Suprapubic skin (tissue), 4 donors: ENCODE measurements at regions not wholly inside any gene's neighbourhood (a gene's known extent, or its start where the extent isn't known, plus 50 kb on each side); places are given as distances from the start of the nearest gene placed in this dataset.
"Not testable (repeated sequence)": the region's sequence is repeated elsewhere in the genome, so short reads cannot be mapped to it uniquely, and the experiment has no call there.

Experiments used
- DNase-seq, 2 donors: peaks; one replicate each; pipeline ENCODE4 v3.0.0-alpha.2; 2019; ENCODE audit warnings: low spot score in 2 of 2
- H3K27ac ChIP-seq: fragments of 200-600 bp; sonication (generic); one replicate; pipeline ENCODE4 v1.5.1; 2019
- H3K27me3 ChIP-seq: fragments of 200-600 bp; sonication (generic); one replicate; pipeline ENCODE4 v1.5.1; 2019
- H3K36me3 ChIP-seq: fragments of 200-600 bp; sonication (generic); one replicate; pipeline ENCODE4 v1.5.1; 2019
- H3K4me1 ChIP-seq: fragments of 200-600 bp; sonication (generic); one replicate; pipeline ENCODE4 v1.5.1; 2019
- H3K4me3 ChIP-seq: fragments of 200-600 bp; sonication (generic); one replicate; pipeline ENCODE4 v1.5.1; 2019; ENCODE audit warnings: mild to moderate bottlenecking
- H3K9me3 ChIP-seq: fragments of 200-600 bp; sonication (generic); one replicate; pipeline ENCODE4 v1.5.1; 2019
- EP300 ChIP-seq: sonication (generic); formaldehyde crosslinking; IDR thresholded peaks from one replicate; pipeline ENCODE4 v1.6.1; 2017; ENCODE audit warnings: antibody characterized with exemption
- POLR2A ChIP-seq, 2 donors: fragments of 450-650 bp; IDR thresholded peaks; one replicate each; pipeline ENCODE4 v1.6.1; 2017; ENCODE audit warnings: antibody characterized with exemption in 2 of 2, mild to moderate bottlenecking in 2 of 2, moderate library complexity in 2 of 2
- POLR2AphosphoS5 ChIP-seq, 3 donors: sonication (generic); formaldehyde crosslinking; IDR thresholded peaks; one replicate each; pipeline ENCODE4 v1.6.1; 2017; ENCODE audit warnings: antibody characterized with exemption in 3 of 3
- WGBS: methylation state at CpG from one replicate; pipeline ENCODE4 v1.1.5; 2018; 5-methylcytosine and 5-hydroxymethylcytosine counted together
- TF ChIP-seq, protein P1 (sequence below), 2 donors: fragments of 200-600 bp in 1 of 2; fragments of 450-650 bp in 1 of 2; sonication (generic) in 1 of 2; IDR thresholded peaks; one replicate each; pipeline ENCODE4 v1.5.1; 2016 to 2019; ENCODE audit warnings: antibody characterized with exemption in 2 of 2, mild to moderate bottlenecking in 1 of 2, moderate library complexity in 1 of 2

DNA sequence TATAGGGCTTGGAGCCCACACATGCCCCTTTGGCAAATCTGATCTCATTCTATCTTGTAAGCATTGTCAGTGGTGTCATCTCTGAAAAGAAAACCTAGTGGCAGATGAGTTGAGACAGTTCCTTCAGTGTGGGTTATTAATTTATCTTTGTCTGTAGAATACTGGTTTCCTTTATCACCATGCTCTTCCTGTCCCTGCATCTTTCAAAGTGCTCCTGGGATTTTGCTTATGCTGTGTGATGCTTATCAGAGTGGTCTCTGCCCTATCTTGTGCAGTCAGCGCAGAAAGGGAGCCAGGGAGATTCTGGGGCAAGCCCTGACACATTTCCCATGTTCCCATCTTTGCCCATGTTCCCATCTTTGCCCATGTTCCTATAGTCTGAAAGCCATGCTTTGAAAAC is 402.9 kb downstream of the RWDD3 start:
- Histone ChIP-seq H3K9me3 (no peaks in the 10 kb centered on the region), H3K36me3 (no peaks in the 10 kb centered on the region), H3K27ac (no peak overlapping the region), H3K4me3 (no peak overlapping the region), H3K4me1 (no peaks in the 10 kb centered on the region), H3K27me3 (no peaks in the 10 kb centered on the region)
- TF ChIP-seq, protein P1, sequence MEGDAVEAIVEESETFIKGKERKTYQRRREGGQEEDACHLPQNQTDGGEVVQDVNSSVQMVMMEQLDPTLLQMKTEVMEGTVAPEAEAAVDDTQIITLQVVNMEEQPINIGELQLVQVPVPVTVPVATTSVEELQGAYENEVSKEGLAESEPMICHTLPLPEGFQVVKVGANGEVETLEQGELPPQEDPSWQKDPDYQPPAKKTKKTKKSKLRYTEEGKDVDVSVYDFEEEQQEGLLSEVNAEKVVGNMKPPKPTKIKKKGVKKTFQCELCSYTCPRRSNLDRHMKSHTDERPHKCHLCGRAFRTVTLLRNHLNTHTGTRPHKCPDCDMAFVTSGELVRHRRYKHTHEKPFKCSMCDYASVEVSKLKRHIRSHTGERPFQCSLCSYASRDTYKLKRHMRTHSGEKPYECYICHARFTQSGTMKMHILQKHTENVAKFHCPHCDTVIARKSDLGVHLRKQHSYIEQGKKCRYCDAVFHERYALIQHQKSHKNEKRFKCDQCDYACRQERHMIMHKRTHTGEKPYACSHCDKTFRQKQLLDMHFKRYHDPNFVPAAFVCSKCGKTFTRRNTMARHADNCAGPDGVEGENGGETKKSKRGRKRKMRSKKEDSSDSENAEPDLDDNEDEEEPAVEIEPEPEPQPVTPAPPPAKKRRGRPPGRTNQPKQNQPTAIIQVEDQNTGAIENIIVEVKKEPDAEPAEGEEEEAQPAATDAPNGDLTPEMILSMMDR (IDR thresholded peaks at IDR 0.05) = no peak
- TF ChIP-seq POLR2AphosphoS5 (IDR thresholded peaks at IDR 0.05) (no peak), POLR2A (IDR thresholded peaks at IDR 0.05) (no peak), EP300 (no peak)
- no peak for DNase-seq
- whole genome bisulfite sequencing = 33% methylated on average over 1 of the region's 1 CpG

DNA sequence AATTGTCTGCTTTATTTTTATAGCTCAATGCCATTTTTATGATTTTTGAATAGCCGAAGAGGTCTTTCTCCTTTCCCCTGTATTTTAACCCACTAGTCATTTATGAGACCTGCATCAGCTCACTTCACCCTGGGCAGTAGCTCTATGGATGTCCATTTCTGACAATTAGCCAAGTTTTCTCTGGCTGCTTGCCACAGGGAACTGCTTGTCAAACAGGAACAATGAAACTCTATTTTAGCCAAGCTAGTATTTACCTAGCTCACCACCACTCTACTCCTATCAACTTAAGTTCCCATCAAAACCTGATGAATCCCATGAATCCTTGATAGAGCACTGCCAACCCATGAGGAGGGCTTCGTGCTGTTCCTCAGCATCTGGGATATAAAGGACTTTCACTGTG is 406.7 kb downstream of the RWDD3 start:
- TF ChIP-seq POLR2A (IDR thresholded peaks at IDR 0.05) (no peak), POLR2AphosphoS5 (IDR thresholded peaks at IDR 0.05) (no peak), EP300 (no peak)
- TF ChIP-seq, protein P1 (IDR thresholded peaks at IDR 0.05) = no peak
- Histone ChIP-seq H3K27ac (no peak overlapping the region), H3K9me3 (no peaks in the 10 kb centered on the region), H3K36me3 (no peaks in the 10 kb centered on the region), H3K4me1 (no peaks in the 10 kb centered on the region), H3K4me3 (no peak overlapping the region), H3K27me3 (no peaks in the 10 kb centered on the region)
- no peak for DNase-seq
- WGBS = 56% methylated on average over 2 of the region's 2 CpGs

DNA sequence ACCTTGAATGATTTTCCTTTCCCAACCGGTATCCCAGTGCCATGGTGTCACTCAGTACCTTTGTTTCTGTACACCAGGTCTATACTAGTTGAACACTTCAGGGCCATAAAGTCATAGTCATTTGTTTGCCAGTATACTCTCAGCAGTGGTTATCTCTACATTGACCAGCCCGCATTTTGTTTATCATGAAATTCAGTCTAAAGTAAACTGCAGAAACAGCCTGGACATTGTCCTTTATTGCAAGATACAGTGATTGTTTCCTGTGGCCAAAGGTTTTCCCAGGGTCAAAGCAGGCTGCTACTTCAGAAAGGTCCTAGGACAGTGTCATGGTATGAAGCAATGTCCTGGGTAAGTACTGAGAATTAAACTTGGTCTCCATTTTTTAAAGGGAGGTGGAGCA is 407.4 kb downstream of the RWDD3 start:
- Histone ChIP-seq H3K4me1 (no peaks in the 10 kb centered on the region), H3K4me3 (no peak overlapping the region), H3K27ac (no peak overlapping the region), H3K27me3 (no peaks in the 10 kb centered on the region), H3K36me3 (no peaks in the 10 kb centered on the region), H3K9me3 (no peaks in the 10 kb centered on the region)
- no peak for DNase-seq
- 91% methylated on average over 2 of the region's 2 CpGs for WGBS
- TF ChIP-seq POLR2A (IDR thresholded peaks at IDR 0.05) = no peak
- no peak for TF ChIP-seq POLR2AphosphoS5 (IDR thresholded peaks at IDR 0.05)
- TF ChIP-seq, protein P1 (IDR thresholded peaks at IDR 0.05) = no peak
- TF ChIP-seq EP300 = no peak

DNA sequence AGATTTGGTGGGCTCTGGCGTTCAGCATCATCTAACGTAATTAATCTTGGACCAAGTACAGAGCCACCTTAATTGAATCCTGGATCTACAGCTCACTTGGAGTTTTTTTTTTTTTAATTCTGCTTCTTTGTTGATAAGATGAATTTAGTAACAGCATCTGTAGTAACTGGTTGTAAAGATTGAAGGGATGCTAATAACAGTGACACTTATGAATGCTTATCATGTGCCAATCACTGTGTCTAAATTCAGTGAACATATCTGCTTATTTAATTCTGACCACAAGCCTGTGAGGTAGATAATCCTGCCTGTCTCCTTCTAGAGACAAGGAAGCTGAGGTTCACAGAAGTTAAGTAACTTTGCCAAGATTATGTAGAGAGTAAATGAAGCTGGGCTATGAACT is 408.0 kb downstream of the RWDD3 start:
- WGBS = 79% methylated on average over 2 of the region's 2 CpGs
- no peak for DNase-seq
- TF ChIP-seq POLR2A (IDR thresholded peaks at IDR 0.05) (no peak), EP300 (no peak), POLR2AphosphoS5 (IDR thresholded peaks at IDR 0.05) (no peak)
- TF ChIP-seq, protein P1 (IDR thresholded peaks at IDR 0.05) = no peak
- Histone ChIP-seq H3K36me3 (no peaks in the 10 kb centered on the region), H3K4me1 (no peaks in the 10 kb centered on the region), H3K4me3 (no peak overlapping the region), H3K27ac (no peak overlapping the region), H3K9me3 (no peaks in the 10 kb centered on the region), H3K27me3 (no peaks in the 10 kb centered on the region)

DNA sequence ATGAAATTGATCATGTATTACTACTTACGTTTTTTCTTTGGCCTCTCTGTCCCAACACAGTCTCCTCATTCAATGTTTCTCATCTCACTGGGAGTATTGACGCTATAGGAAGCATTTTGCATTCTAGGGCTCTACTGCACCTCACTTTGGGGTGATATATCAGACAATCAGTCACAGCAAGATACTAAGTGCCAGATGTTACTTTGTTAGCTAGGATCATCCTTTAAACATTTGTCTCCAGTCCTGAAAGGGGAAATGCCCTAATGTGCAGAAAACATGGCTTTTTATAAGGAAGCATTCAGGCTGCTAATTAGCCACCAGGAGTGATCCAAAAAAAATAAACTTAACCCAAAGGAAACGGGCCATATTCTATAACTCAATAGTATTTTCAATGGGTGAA is 409.1 kb downstream of the RWDD3 start:
- no peak overlapping the region for H3K27ac ChIP-seq
- no peak overlapping the region for H3K4me3 ChIP-seq
- TF ChIP-seq POLR2AphosphoS5 (IDR thresholded peaks at IDR 0.05) = no peak
- TF ChIP-seq, protein P1 (IDR thresholded peaks at IDR 0.05) = no peak
- TF ChIP-seq POLR2A (IDR thresholded peaks at IDR 0.05) = no peak
- no peak for TF ChIP-seq EP300
- H3K27me3 ChIP-seq = no peaks in the 10 kb centered on the region
- WGBS = 65% methylated on average over 3 of the region's 3 CpGs
- DNase-seq = no peak
- no peaks in the 10 kb centered on the region for H3K4me1 ChIP-seq
- H3K9me3 ChIP-seq = no peaks in the 10 kb centered on the region
- H3K36me3 ChIP-seq = no peaks in the 10 kb centered on the region

DNA sequence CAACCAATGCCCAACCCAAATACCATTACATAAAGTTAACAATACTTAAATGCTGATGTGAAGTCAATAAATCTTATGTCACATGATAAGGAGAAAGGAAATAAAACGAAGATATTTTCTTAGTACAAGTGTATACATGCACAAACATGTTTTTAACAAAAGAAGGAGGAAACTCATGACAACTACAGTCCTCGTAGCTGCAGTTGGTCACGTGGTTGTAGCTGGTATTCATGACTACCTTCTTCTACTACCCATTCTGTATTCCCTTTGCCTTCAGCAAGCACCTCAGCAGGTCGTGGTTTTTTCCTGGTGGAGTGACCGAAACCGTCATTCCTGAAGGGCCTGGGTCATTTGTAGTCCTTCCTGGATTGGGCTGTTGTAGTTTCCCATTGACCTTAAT is 411.1 kb downstream of the RWDD3 start:
- WGBS = 64% methylated on average over 6 of the region's 6 CpGs
- H3K36me3 ChIP-seq, H3K27ac ChIP-seq, H3K9me3 ChIP-seq, H3K27me3 ChIP-seq, H3K4me1 ChIP-seq, H3K4me3 ChIP-seq, DNase-seq: not testable (repeated sequence)
